Nephron (organoid): ENCODE measurements at regions not wholly inside any gene's neighbourhood (a gene's known extent, or its start where the extent isn't known, plus 50 kb on each side); places are given as distances from the start of the nearest gene placed in this dataset.
A peak's percentile ranks its signal among the peaks of the same experiment; 100 is the strongest.

Source experiments
- H3K27ac Mint-ChIP-seq, 3 experiments: 2 replicates each; pipeline ENCODE4 v1.8.0; 2020; ENCODE audit warnings: mixed read lengths in 3 of 3, mild to moderate bottlenecking in 2 of 3, moderate library complexity in 1 of 3
- H3K27me3 Mint-ChIP-seq: 2 replicates; pipeline ENCODE4 v1.8.0; 2021; ENCODE audit warnings: low read depth, mild to moderate bottlenecking, moderate library complexity, mixed read lengths
- H3K36me3 Mint-ChIP-seq: 2 replicates; pipeline ENCODE4 v1.8.0; 2020; ENCODE audit warnings: low read depth, mixed read lengths
- H3K4me1 Mint-ChIP-seq: 2 replicates; pipeline ENCODE4 v1.8.0; 2020; ENCODE audit warnings: mixed read lengths
- H3K4me3 Mint-ChIP-seq, 3 experiments: 2 replicates each; pipeline ENCODE4 v1.8.0; 2020; ENCODE audit warnings: mild to moderate bottlenecking in 3 of 3, mixed read lengths in 3 of 3, moderate library complexity in 2 of 3
- H3K9me3 Mint-ChIP-seq: 2 replicates; pipeline ENCODE4 v1.8.0; 2020; ENCODE audit warnings: mixed read lengths
- TF ChIP-seq, protein P1 (sequence below), 3 experiments: fragments of 200-600 bp; sonication (generic); IDR thresholded peaks; one replicate each; pipeline ENCODE4 v1.5.0; 2021; ENCODE audit warnings: antibody characterized with exemption in 3 of 3; ENCODE audit not compliant: unreplicated experiment in 3 of 3

DNA sequence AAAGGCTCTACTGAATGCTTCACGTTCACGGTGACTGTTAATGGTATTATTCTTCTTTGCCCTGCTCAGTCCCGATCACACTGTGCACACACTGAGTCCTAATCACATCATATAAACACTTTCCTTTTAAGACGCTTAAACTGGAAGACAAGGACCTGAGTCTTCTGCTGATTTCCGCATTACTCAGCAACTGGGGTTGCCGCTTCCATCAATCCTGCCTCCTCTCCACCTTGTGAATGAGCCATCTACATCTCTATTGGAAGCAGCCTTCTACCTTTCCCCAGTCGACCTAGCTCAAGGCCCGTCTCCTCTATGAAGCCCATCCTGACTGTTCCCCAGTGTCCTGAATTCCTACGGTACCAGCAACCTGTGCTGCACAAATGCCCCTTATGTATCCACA, 104.7 kb downstream of the NCOR2 start:
- H3K27me3 Mint-ChIP-seq, result no peaks in the 10 kb centered on the region
- H3K4me3 Mint-ChIP-seq, result no peak overlapping the region
- TF ChIP-seq, protein P1, sequence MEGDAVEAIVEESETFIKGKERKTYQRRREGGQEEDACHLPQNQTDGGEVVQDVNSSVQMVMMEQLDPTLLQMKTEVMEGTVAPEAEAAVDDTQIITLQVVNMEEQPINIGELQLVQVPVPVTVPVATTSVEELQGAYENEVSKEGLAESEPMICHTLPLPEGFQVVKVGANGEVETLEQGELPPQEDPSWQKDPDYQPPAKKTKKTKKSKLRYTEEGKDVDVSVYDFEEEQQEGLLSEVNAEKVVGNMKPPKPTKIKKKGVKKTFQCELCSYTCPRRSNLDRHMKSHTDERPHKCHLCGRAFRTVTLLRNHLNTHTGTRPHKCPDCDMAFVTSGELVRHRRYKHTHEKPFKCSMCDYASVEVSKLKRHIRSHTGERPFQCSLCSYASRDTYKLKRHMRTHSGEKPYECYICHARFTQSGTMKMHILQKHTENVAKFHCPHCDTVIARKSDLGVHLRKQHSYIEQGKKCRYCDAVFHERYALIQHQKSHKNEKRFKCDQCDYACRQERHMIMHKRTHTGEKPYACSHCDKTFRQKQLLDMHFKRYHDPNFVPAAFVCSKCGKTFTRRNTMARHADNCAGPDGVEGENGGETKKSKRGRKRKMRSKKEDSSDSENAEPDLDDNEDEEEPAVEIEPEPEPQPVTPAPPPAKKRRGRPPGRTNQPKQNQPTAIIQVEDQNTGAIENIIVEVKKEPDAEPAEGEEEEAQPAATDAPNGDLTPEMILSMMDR (IDR thresholded peaks at IDR 0.05; ENCODE audit: unreplicated experiment in 3 of 3), result no peak
- H3K27ac Mint-ChIP-seq, result peak overlapping the region; percentile 47 to 83 (median 49)
- peaks cover 46% of the 10 kb centered on the region for H3K4me1 Mint-ChIP-seq
- H3K9me3 Mint-ChIP-seq, result peaks cover 8% of the 10 kb centered on the region
- peaks cover 76% of the 10 kb centered on the region for H3K36me3 Mint-ChIP-seq

DNA sequence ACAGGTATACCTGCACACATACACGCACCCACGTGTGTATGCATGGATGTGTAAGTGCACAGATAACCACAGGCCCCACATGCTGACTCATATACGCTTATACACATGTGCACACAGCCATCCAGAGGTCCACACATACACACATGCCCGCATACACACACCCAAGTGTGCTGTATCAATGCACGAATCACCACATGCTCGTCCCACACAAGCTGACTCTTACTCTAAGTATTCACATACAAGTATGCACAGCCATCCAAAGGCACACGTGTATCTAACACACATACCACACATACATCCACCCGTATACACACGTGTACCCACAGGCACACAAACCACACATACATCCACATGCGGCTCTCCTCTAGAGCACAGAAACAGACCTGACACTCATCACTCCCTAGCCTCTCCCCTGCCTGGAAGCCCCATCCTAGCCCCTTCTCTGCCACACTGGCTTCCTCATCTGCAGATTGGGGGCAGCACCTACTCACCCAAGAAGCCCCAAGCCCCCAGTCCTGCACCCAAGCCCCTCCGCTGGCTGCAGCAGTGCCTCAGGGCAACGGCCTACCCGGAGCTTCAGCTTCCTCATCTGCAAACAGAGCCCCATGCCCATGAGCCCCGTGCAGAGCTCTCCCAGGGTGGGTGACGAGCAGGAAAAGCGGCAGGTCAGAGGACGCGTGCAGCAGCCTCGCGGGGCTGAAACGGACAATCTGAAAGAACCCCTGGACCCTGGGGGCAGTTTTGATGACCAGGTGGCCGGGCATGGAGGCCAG, 105.4 kb downstream of the NCOR2 start:
- peaks cover 72% of the 10 kb centered on the region for H3K36me3 Mint-ChIP-seq
- H3K9me3 Mint-ChIP-seq, result peaks cover 8% of the 10 kb centered on the region
- no peak overlapping the region for H3K4me3 Mint-ChIP-seq
- peak overlapping the region; percentile 28 to 65 (median 48) for H3K27ac Mint-ChIP-seq
- TF ChIP-seq, protein P1 (IDR thresholded peaks at IDR 0.05; ENCODE audit: unreplicated experiment in 3 of 3), result no peak
- peaks cover 46% of the 10 kb centered on the region for H3K4me1 Mint-ChIP-seq
- H3K27me3 Mint-ChIP-seq, result no peaks in the 10 kb centered on the region

DNA sequence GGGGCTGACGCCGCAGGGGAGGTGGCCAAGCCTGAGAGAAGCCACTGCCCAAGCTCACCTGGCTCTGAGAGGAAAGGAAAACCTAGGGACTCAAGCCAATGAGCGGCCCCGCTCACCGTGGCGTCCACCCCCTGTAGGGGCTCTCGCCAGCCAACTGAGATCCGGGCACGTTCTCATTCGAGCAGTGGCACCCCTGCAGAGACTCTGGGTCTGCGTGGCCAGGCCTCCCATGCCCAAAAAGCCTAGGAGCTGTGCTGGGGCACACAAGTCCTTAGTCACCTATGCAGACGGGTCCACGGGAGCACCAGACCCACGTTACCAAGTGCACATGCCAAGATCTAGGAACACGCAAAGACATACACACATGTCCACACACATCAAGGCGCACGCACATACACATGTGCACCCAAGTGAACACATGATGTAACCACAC, 106.2 kb downstream of the NCOR2 start:
- H3K4me3 Mint-ChIP-seq, result no peak overlapping the region
- peaks cover 46% of the 10 kb centered on the region for H3K4me1 Mint-ChIP-seq
- peak overlapping the region in 1 of 3 experiments; percentile 65 for H3K27ac Mint-ChIP-seq
- peaks cover 65% of the 10 kb centered on the region for H3K36me3 Mint-ChIP-seq
- H3K9me3 Mint-ChIP-seq, result peaks cover 8% of the 10 kb centered on the region
- TF ChIP-seq, protein P1 (IDR thresholded peaks at IDR 0.05; ENCODE audit: unreplicated experiment in 3 of 3), result no peak
- H3K27me3 Mint-ChIP-seq, result no peaks in the 10 kb centered on the region

DNA sequence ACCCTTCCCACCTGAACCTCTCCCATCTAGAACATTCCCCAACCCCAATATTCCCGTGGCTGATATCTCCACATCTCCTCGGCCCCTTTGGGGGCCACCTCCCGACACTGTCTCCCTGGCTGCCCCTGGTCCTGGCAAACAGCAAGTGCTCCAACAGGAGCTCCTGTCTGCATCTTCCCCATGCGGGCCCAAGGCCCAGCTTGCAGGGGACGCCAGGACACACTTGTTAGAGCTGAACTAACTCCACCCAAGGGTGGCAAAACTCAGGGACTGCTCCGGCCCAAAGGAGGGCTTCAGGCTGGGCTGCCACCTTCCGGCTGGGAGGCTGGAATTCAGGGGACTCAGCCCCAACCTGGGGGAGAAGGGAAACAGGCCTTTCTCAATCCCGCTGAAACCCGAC, 106.6 kb downstream of the NCOR2 start:
- no peak overlapping the region for H3K4me3 Mint-ChIP-seq
- peaks cover 8% of the 10 kb centered on the region for H3K9me3 Mint-ChIP-seq
- H3K27ac Mint-ChIP-seq, result no peak overlapping the region
- H3K36me3 Mint-ChIP-seq, result peaks cover 63% of the 10 kb centered on the region
- peaks cover 46% of the 10 kb centered on the region for H3K4me1 Mint-ChIP-seq
- TF ChIP-seq, protein P1 (IDR thresholded peaks at IDR 0.05; ENCODE audit: unreplicated experiment in 3 of 3), result no peak
- H3K27me3 Mint-ChIP-seq, result no peaks in the 10 kb centered on the region

DNA sequence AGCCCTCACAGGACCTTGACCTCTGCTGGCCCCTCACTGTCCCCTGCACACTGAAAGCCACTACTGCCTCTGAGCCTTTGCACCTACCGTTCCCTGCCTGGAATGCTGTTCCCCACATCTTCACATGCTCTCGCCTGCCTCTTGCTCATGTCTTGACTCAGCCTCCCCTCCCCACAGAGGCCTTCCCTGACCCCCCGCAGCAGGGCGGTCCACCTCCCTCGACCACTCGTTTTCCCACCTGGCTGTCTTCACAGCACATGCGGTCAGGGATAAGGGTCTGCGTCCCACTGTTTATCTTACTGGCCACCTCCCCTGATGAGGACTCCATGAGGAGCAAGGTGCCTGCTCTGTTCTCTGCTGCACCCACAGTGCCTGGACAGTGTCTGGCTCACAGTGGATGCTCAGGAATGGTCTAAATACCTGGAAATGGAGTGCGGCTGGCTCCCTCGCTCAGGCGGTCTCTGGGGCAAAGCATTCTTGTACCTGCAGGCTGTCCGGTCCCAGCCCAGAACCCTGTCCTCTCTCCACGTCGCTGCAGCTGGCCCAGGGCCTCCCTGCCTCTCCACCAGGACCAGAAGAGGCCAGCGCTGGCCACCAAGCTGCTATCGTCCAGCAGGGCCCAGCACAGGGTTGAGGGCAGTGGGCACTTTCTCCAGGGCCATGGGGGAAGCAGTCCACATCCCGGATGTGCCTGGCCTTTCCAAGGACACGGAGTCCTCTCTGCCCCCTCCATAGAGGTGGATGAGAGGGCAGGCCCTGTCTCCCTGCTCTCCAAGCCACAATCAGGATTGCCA, 107.4 kb downstream of the NCOR2 start:
- Mint-ChIP-seq H3K9me3 (peaks cover 8% of the 10 kb centered on the region), H3K4me3 (no peak overlapping the region), H3K27me3 (no peaks in the 10 kb centered on the region), H3K4me1 (peaks cover 47% of the 10 kb centered on the region), H3K36me3 (peaks cover 57% of the 10 kb centered on the region), H3K27ac (no peak overlapping the region)
- TF ChIP-seq, protein P1 (IDR thresholded peaks at IDR 0.05; ENCODE audit: unreplicated experiment in 3 of 3), result no peak
